NCI-H460 (cell line): ENCODE measurements at regions not wholly inside any gene's neighbourhood (a gene's known extent, or its start where the extent isn't known, plus 50 kb on each side); places are given as distances from the start of the nearest gene placed in this dataset.
"Not testable (repeated sequence)": the region's sequence is repeated elsewhere in the genome, so short reads cannot be mapped to it uniquely, and the experiment has no call there.

Experiments used
- DNase-seq: peaks from one replicate; pipeline ENCODE4 v3.0.0-alpha.2; 2016; ENCODE audit warnings: low read depth; ENCODE audit errors: extremely low read depth

GRCh38 chr4:54571293-54572151, 86.2 kb upstream of the KIT start:
- DNase-seq, result no peak

- no peak for DNase-seq
These were observed 85.6 kb upstream of the KIT start for GRCh38 chr4:54572152-54572542.

- DNase-seq, result no peak
These were observed 83.3 kb upstream of the KIT start for GRCh38 chr4:54574500-54574899.

- DNase-seq, result no peak
These were observed 81.8 kb upstream of the KIT start for GRCh38 chr4:54575919-54576318.

- no peak for DNase-seq
These were observed 76.0 kb upstream of the KIT start for GRCh38 chr4:54581807-54582206.

GRCh38 chr4:54585321-54586000, 72.3 kb upstream of the KIT start:
- no peak for DNase-seq

GRCh38 chr4:54586320-54586955, 71.3 kb upstream of the KIT start:
- DNase-seq, result no peak

- DNase-seq, result no peak
These were observed 70.5 kb upstream of the KIT start for GRCh38 chr4:54587107-54587891.

GRCh38 chr4:54588404-54588803, 69.4 kb upstream of the KIT start:
- DNase-seq, result no peak

- DNase-seq, result no peak
These were observed 68.2 kb upstream of the KIT start for GRCh38 chr4:54589586-54589985.

- DNase-seq, result no peak
These were observed 63.9 kb upstream of the KIT start for GRCh38 chr4:54593795-54594322.

- DNase-seq, result no peak
These were observed 61.6 kb upstream of the KIT start for GRCh38 chr4:54596201-54596600.

- DNase-seq, result not testable (repeated sequence)
These were observed 60.1 kb upstream of the KIT start for GRCh38 chr4:54597678-54598077.

- DNase-seq, result not testable (repeated sequence)
These were observed 55.6 kb upstream of the KIT start for GRCh38 chr4:54602175-54602574.

GRCh38 chr4:54607067-54607466, 50.7 kb upstream of the KIT start:
- DNase-seq, result no peak

GRCh38 chr4:54607521-54607920, 50.2 kb upstream of the KIT start:
- no peak for DNase-seq
